HepG2 (cell line): ENCODE measurements at regions not wholly inside any gene's neighbourhood (a gene's known extent, or its start where the extent isn't known, plus 50 kb on each side); places are given as distances from the start of the nearest gene placed in this dataset.

Experiments used
- ATAC-seq: fragments of 200-7000 bp; cut with Tn5 transposase; 3 replicates; pipeline ENCODE4 v1.9.1; 2020; ENCODE audit warnings: mild to moderate bottlenecking, moderate library complexity
- BruUV-seq: library from RNA; stranded (reverse); fragments of 400-500 nt; replicated peaks from 2 replicates; lab custom pipeline; 2021; lab: Mats Ljungman, UMichigan
- CTCF ChIA-PET: fragments of 300-600 bp; formaldehyde crosslinking; extraction: SDS; loops from one replicate; lab custom pipeline; 2021; ENCODE audit warnings: low total read pairs, inconsistent platforms, low intra/inter-chr PET ratio; lab: Yijun Ruan, JAX
- POLR2A ChIA-PET: fragments of 350-600 bp; sonication (Branson Sonifier 250); formaldehyde crosslinking; loops from one replicate; lab custom pipeline; 2020; ENCODE audit warnings: antibody characterized with exemption, inconsistent platforms; lab: Yijun Ruan, JAX
- DNase-seq: peaks from one replicate; pipeline ENCODE4 v3.0.0-alpha.2; 2015; ENCODE audit warnings: low spot score
- FAIRE-seq: peaks from 3 replicates; lab custom pipeline; 2011; peaks lifted over from hg19 to GRCh38; lab: Jason Lieb, UNC
- H2AFZ ChIP-seq: one replicate; pipeline ENCODE4 v1.6.1; 2011; ENCODE audit warnings: low read length, inconsistent platforms
- H3K27ac ChIP-seq: fragments of 300-600 bp; 3 replicates; pipeline ENCODE4 v1.8.0; 2011; ENCODE audit warnings: mixed run types, mild to moderate bottlenecking, mixed read lengths, low read length, inconsistent platforms; ENCODE audit not compliant: insufficient read depth; ENCODE audit errors: extremely low read length
- H3K27me3 ChIP-seq, 2 experiments: fragments of 200-600 bp in 1 of 2; 2 replicates in 1 of 2; 3 replicates in 1 of 2; pipeline versions ENCODE4 v1.6.0 to v1.8.0; 2011; ENCODE audit warnings: low read length in 2 of 2, mild to moderate bottlenecking in 2 of 2, moderate library complexity in 2 of 2, inconsistent platforms in 1 of 2; ENCODE audit not compliant: insufficient read depth in 2 of 2, control insufficient read depth in 1 of 2
- H3K36me3 ChIP-seq, 2 experiments: fragments of 200-600 bp in 1 of 2; replicated peaks in 1 of 2; 2 replicates in 1 of 2; 3 replicates in 1 of 2; pipeline versions ENCODE4 v1.5.1 to v1.8.0; 2011; ENCODE audit warnings: low read length in 2 of 2, inconsistent platforms in 1 of 2; ENCODE audit not compliant: insufficient read depth in 2 of 2, control insufficient read depth in 1 of 2
- H3K4me1 ChIP-seq: 2 replicates; pipeline ENCODE4 v1.5.1; 2012; ENCODE audit warnings: low read length, inconsistent platforms; ENCODE audit not compliant: insufficient read depth
- H3K4me2 ChIP-seq: 2 replicates; pipeline ENCODE4 v1.6.0; 2011; ENCODE audit warnings: low read depth, low read length, inconsistent platforms
- H3K4me3 ChIP-seq, 3 experiments: fragments of 200-600 bp in 1 of 3; sonication (generic), shearing (Covaris generic) in 1 of 3; replicated peaks in 1 of 3; 2 replicates each; pipeline ENCODE4 v1.5.1; 2011 to 2016; ENCODE audit warnings: low read length in 3 of 3, inconsistent platforms in 2 of 3, low read depth in 2 of 3, mild to moderate bottlenecking in 2 of 3, control low read depth in 1 of 3, mixed read lengths in 1 of 3; ENCODE audit not compliant: insufficient read depth in 1 of 3
- H3K79me2 ChIP-seq: one replicate; pipeline ENCODE4 v1.6.1; 2011; ENCODE audit warnings: low read length, inconsistent platforms; ENCODE audit not compliant: insufficient read depth
- H3K9ac ChIP-seq: 2 replicates; pipeline ENCODE4 v1.6.0; 2011; ENCODE audit warnings: mild to moderate bottlenecking, low read depth, low read length, inconsistent platforms; ENCODE audit not compliant: insufficient read depth
- H3K9me3 ChIP-seq: 2 replicates; pipeline ENCODE4 v1.5.1; 2012; ENCODE audit warnings: mild to moderate bottlenecking, low read length
- H4K20me1 ChIP-seq: 2 replicates; pipeline ENCODE4 v1.6.0; 2011; ENCODE audit warnings: inconsistent platforms, mild to moderate bottlenecking, low read length, moderate library complexity; ENCODE audit not compliant: insufficient read depth
- CENPT ChIP-seq: sonication (generic); formaldehyde crosslinking; IDR thresholded peaks from 2 replicates; pipeline ENCODE4 v1.8.0; 2022; ENCODE audit warnings: low read depth, mild to moderate bottlenecking, moderate library complexity, missing genetic modification reagents
- CREBL2 ChIP-seq: sonication (generic); formaldehyde crosslinking; IDR thresholded peaks from 2 replicates; pipeline ENCODE4 v1.8.1; 2023; ENCODE audit warnings: missing genetic modification reagents, mild to moderate bottlenecking, borderline replicate concordance
- DMAP1 ChIP-seq: IDR thresholded peaks from 2 replicates; pipeline ENCODE4 v1.6.1; 2016
- ESRRA ChIP-seq: sonication (generic); formaldehyde crosslinking; IDR thresholded peaks from 2 replicates; pipeline ENCODE4 v1.5.1; 2020; ENCODE audit warnings: mild to moderate bottlenecking, low read depth, missing genetic modification reagents
- FIP1L1 ChIP-seq: fragments of 200-400 bp; formaldehyde crosslinking; IDR thresholded peaks from 2 replicates; pipeline ENCODE4 v1.6.1; 2018; ENCODE audit warnings: low read depth, mild to moderate bottlenecking, low read length, moderate library complexity, borderline replicate concordance; ENCODE audit not compliant: insufficient read depth
- MAFG ChIP-seq: sonication (generic); formaldehyde crosslinking; IDR thresholded peaks from 2 replicates; pipeline ENCODE4 v1.5.1; 2020; ENCODE audit warnings: mild to moderate bottlenecking, missing genetic modification reagents
- SCMH1 ChIP-seq: sonication (generic); formaldehyde crosslinking; IDR thresholded peaks from 2 replicates; pipeline ENCODE4 v1.9.0; 2021; ENCODE audit warnings: missing genetic modification reagents, mild to moderate bottlenecking, borderline replicate concordance
- SP4 ChIP-seq: sonication (generic); formaldehyde crosslinking; IDR thresholded peaks from 2 replicates; pipeline ENCODE4 v1.8.1; 2023; ENCODE audit warnings: mild to moderate bottlenecking, missing genetic modification reagents
- ZBTB1 ChIP-seq: sonication (generic); formaldehyde crosslinking; IDR thresholded peaks from 2 replicates; pipeline ENCODE4 v1.4.0; 2020; ENCODE audit warnings: missing genetic modification reagents, borderline replicate concordance
- ZNF20 ChIP-seq: sonication (generic); formaldehyde crosslinking; IDR thresholded peaks from 2 replicates; pipeline ENCODE4 v1.4.0; 2020; ENCODE audit warnings: mild to moderate bottlenecking, moderate library complexity, missing genetic modification reagents
- ZSCAN20 ChIP-seq: sonication (generic); formaldehyde crosslinking; IDR thresholded peaks from 2 replicates; pipeline ENCODE4 v1.4.0; 2020; ENCODE audit warnings: missing genetic modification reagents, mild to moderate bottlenecking, borderline replicate concordance
- WGBS: methylation state at CpG from one replicate; pipeline ENCODE4 v1.1.6; 2017; ENCODE audit warnings: low lambda C conversion rate; 5-methylcytosine and 5-hydroxymethylcytosine counted together
- in situ Hi-C: cut with HindIII; loops from 2 replicates; pipeline ENCODE4 v1.10.0; 2017; ENCODE audit warnings: low pct_unique_long_range_greater_than_20kb; ENCODE audit not compliant: extremely low pct_ligation_motif_present
- intact Hi-C: fragments of 100-400 bp; cut with micrococcal nuclease; formaldehyde crosslinking; loops from one replicate; pipeline ENCODE4 v1.10.0; 2022; ENCODE audit not compliant: unreplicated experiment
- TF ChIP-seq, protein P1 (sequence below): sonication (generic); formaldehyde crosslinking; IDR thresholded peaks from 2 replicates; pipeline ENCODE4 v1.4.0; 2020; ENCODE audit warnings: missing genetic modification reagents
- TF ChIP-seq, protein P2 (sequence below): sonication (generic); formaldehyde crosslinking; IDR thresholded peaks from 2 replicates; pipeline ENCODE4; 2020; ENCODE audit warnings: missing genetic modification reagents, mild to moderate bottlenecking, borderline replicate concordance

GRCh38 chr4:156659983-156660382 is 311.6 kb downstream of the PDGFC start:
- no TSS peak for BruUV-seq
- TF ChIP-seq SP4 (CRISPR knock-in tag) (no peak), CREBL2 (no peak), CENPT (CRISPR knock-in tag) (no peak)
- TF ChIP-seq, all 625 proteins: peak for 0
- Histone ChIP-seq H3K36me3 (no peaks in the 10 kb centered on the region), H2AFZ (no peak overlapping the region), H4K20me1 (no peaks in the 10 kb centered on the region), H3K27me3 (no peaks in the 10 kb centered on the region), H3K9ac (no peak overlapping the region), H3K27ac (no peak overlapping the region), H3K4me2 (no peak overlapping the region), H3K9me3 (no peaks in the 10 kb centered on the region), H3K79me2 (no peaks in the 10 kb centered on the region), H3K4me3 (no peak overlapping the region), H3K4me1 (no peaks in the 10 kb centered on the region)
- DNase-seq (no peak), ATAC-seq (no peak), FAIRE-seq (no peak)
- CTCF ChIA-PET = no interaction called here
- 2% methylated on average over 3 of the region's 3 CpGs for WGBS
- POLR2A ChIA-PET = no interaction called here
- in situ Hi-C loops (no loop called here), intact Hi-C loops (no loop called here)

DNA sequence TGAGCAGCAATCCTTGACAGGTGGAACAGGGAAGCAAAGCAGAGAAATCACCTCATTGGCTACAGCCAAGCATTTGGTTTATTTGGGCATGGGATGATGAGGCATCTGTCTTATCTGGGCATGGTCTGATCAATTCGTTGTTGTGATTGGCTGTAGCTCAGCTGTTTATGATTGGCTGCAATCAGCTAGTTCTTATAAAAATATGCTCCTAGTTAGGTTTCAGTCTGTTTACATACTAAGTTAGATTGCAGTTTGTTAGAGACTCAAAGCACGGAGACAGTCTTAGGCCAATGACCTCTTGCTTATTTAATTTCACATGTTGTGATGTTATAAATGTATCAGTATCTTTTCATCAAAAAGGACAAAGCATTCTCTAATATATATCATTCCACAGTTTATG is 312.0 kb downstream of the PDGFC start:
- Histone ChIP-seq H3K4me2 (no peak overlapping the region), H3K27me3 (no peaks in the 10 kb centered on the region), H3K79me2 (no peaks in the 10 kb centered on the region), H3K4me3 (no peak overlapping the region), H3K9ac (no peak overlapping the region), H3K4me1 (peaks cover 2% of the 10 kb centered on the region; the same call in 1 of the 2 replicates), H4K20me1 (no peaks in the 10 kb centered on the region), H3K36me3 (no peaks in the 10 kb centered on the region), H2AFZ (no peak overlapping the region), H3K9me3 (no peaks in the 10 kb centered on the region), H3K27ac (no peak overlapping the region)
- no TSS peak for BruUV-seq
- WGBS = 11% methylated on average over 1 of the region's 2 CpGs
- in situ Hi-C loops = no loop called here
- CTCF ChIA-PET = no interaction called here
- POLR2A ChIA-PET = no interaction called here
- FAIRE-seq (no peak), DNase-seq (no peak), ATAC-seq (no peak)
- intact Hi-C loops = no loop called here
- TF ChIP-seq, protein P1, sequence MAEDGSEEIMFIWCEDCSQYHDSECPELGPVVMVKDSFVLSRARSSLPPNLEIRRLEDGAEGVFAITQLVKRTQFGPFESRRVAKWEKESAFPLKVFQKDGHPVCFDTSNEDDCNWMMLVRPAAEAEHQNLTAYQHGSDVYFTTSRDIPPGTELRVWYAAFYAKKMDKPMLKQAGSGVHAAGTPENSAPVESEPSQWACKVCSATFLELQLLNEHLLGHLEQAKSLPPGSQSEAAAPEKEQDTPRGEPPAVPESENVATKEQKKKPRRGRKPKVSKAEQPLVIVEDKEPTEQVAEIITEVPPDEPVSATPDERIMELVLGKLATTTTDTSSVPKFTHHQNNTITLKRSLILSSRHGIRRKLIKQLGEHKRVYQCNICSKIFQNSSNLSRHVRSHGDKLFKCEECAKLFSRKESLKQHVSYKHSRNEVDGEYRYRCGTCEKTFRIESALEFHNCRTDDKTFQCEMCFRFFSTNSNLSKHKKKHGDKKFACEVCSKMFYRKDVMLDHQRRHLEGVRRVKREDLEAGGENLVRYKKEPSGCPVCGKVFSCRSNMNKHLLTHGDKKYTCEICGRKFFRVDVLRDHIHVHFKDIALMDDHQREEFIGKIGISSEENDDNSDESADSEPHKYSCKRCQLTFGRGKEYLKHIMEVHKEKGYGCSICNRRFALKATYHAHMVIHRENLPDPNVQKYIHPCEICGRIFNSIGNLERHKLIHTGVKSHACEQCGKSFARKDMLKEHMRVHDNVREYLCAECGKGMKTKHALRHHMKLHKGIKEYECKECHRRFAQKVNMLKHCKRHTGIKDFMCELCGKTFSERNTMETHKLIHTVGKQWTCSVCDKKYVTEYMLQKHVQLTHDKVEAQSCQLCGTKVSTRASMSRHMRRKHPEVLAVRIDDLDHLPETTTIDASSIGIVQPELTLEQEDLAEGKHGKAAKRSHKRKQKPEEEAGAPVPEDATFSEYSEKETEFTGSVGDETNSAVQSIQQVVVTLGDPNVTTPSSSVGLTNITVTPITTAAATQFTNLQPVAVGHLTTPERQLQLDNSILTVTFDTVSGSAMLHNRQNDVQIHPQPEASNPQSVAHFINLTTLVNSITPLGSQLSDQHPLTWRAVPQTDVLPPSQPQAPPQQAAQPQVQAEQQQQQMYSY = no peak
- TF ChIP-seq MAFG (CRISPR knock-in tag) = no peak
- TF ChIP-seq FIP1L1 = no peak
- TF ChIP-seq, protein P2, sequence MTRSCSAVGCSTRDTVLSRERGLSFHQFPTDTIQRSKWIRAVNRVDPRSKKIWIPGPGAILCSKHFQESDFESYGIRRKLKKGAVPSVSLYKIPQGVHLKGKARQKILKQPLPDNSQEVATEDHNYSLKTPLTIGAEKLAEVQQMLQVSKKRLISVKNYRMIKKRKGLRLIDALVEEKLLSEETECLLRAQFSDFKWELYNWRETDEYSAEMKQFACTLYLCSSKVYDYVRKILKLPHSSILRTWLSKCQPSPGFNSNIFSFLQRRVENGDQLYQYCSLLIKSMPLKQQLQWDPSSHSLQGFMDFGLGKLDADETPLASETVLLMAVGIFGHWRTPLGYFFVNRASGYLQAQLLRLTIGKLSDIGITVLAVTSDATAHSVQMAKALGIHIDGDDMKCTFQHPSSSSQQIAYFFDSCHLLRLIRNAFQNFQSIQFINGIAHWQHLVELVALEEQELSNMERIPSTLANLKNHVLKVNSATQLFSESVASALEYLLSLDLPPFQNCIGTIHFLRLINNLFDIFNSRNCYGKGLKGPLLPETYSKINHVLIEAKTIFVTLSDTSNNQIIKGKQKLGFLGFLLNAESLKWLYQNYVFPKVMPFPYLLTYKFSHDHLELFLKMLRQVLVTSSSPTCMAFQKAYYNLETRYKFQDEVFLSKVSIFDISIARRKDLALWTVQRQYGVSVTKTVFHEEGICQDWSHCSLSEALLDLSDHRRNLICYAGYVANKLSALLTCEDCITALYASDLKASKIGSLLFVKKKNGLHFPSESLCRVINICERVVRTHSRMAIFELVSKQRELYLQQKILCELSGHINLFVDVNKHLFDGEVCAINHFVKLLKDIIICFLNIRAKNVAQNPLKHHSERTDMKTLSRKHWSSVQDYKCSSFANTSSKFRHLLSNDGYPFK = no peak
- TF ChIP-seq SCMH1 (CRISPR knock-in tag) = no peak
- TF ChIP-seq ESRRA (CRISPR knock-in tag) = no peak
- no peak for TF ChIP-seq DMAP1 (CRISPR knock-in tag)
- no peak for TF ChIP-seq ZNF20 (CRISPR knock-in tag)
- no peak for TF ChIP-seq ZBTB1
- TF ChIP-seq ZSCAN20 = no peak
